ENCODE measurements at regions not wholly inside any gene's neighbourhood (a gene's known extent, or its start where the extent isn't known, plus 50 kb on each side); places are given as distances from the start of the nearest gene placed in this dataset.

GRCh38 chr12:67540920-67541624 is 107.5 kb upstream of the DYRK2 start:
- TF ChIP-seq MAX (IDR thresholded peaks at IDR 0.05) (no peak), FOXM1 (IDR thresholded peaks at IDR 0.05; ENCODE audit: borderline replicate concordance, low read depth) (no peak)
- TF ChIP-seq, protein P1, sequence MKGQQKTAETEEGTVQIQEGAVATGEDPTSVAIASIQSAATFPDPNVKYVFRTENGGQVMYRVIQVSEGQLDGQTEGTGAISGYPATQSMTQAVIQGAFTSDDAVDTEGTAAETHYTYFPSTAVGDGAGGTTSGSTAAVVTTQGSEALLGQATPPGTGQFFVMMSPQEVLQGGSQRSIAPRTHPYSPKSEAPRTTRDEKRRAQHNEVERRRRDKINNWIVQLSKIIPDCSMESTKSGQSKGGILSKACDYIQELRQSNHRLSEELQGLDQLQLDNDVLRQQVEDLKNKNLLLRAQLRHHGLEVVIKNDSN (IDR thresholded peaks at IDR 0.05) = 0 out of 2 replicates have a peak, but pooled peaks have one; percentile 25

- TF ChIP-seq NFIC (IDR thresholded peaks at IDR 0.05) (peak; percentile 69), YY1 (IDR thresholded peaks at IDR 0.05; ENCODE audit: low read depth) (no peak)
These were observed 106.9 kb upstream of the DYRK2 start for GRCh38 chr12:67541625-67541991.

GRCh38 chr12:67543021-67543770 is 105.3 kb upstream of the DYRK2 start:
- TF ChIP-seq REST (IDR thresholded peaks at IDR 0.05; ENCODE audit: low read depth) = no peak
- no peak for TF ChIP-seq FOXM1 (IDR thresholded peaks at IDR 0.05; ENCODE audit: borderline replicate concordance, low read depth)
- no peak for TF ChIP-seq ZBTB7A (IDR thresholded peaks at IDR 0.05; ENCODE audit: low read depth)
- no peak for TF ChIP-seq EP300 (IDR thresholded peaks at IDR 0.05; ENCODE audit: borderline replicate concordance)
- TF ChIP-seq YY1 (IDR thresholded peaks at IDR 0.05; ENCODE audit: low read depth) = no peak
- TF ChIP-seq TCF12 (IDR thresholded peaks at IDR 0.05; ENCODE audit: low read depth) = no peak
- TF ChIP-seq CEBPB (IDR thresholded peaks at IDR 0.05) = no peak
- TF ChIP-seq CREB1 (IDR thresholded peaks at IDR 0.05; ENCODE audit: low read depth) = no peak
- TF ChIP-seq NFIC (IDR thresholded peaks at IDR 0.05) = no peak

DNA sequence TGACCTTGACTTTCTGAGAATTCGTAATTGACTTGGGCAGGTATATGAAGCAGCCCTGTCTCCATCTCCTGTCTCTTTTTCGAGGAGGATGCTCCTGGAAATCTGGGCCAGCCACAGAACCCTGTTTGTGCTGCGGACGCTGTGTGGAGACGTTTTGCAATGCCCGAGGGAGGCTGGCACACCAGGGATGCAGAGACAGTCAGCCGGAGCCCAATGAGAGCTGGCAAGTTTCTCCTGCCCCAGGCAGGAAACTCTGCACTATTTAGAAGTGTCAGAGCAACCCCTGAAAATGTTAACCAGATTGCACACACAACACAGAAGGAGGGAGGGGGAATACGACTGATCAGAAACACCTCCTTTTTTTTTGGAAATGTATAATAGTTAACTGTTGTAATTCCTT is 103.2 kb upstream of the DYRK2 start:
- no peak for TF ChIP-seq TEAD4 (IDR thresholded peaks at IDR 0.05)
- TF ChIP-seq REST (IDR thresholded peaks at IDR 0.05; ENCODE audit: low read depth) = no peak
- no peak for TF ChIP-seq EP300 (IDR thresholded peaks at IDR 0.05; ENCODE audit: borderline replicate concordance)
- TF ChIP-seq TCF12 (IDR thresholded peaks at IDR 0.05; ENCODE audit: low read depth) = no peak
- no peak for TF ChIP-seq CEBPB (IDR thresholded peaks at IDR 0.05)
- TF ChIP-seq, protein P1 (IDR thresholded peaks at IDR 0.05) = no peak
- no peak for TF ChIP-seq TAF1 (IDR thresholded peaks at IDR 0.05; ENCODE audit: low read depth)
- no peak for TF ChIP-seq CREB1 (IDR thresholded peaks at IDR 0.05; ENCODE audit: low read depth)
- no peak for TF ChIP-seq YY1 (IDR thresholded peaks at IDR 0.05; ENCODE audit: low read depth)
- TF ChIP-seq EGR1 (IDR thresholded peaks at IDR 0.05) = no peak
- no peak for TF ChIP-seq RAD21 (IDR thresholded peaks at IDR 0.05; ENCODE audit: low read depth)
- no peak for TF ChIP-seq ZBTB7A (IDR thresholded peaks at IDR 0.05; ENCODE audit: low read depth)
- no peak for TF ChIP-seq FOXM1 (IDR thresholded peaks at IDR 0.05; ENCODE audit: borderline replicate concordance, low read depth)
- TF ChIP-seq NFIC (IDR thresholded peaks at IDR 0.05) = no peak

GRCh38 chr12:67546746-67547145 is 101.8 kb upstream of the DYRK2 start:
- TF ChIP-seq REST (IDR thresholded peaks at IDR 0.05; ENCODE audit: low read depth) (no peak), CEBPB (IDR thresholded peaks at IDR 0.05) (no peak), TEAD4 (IDR thresholded peaks at IDR 0.05) (no peak), ZBTB7A (IDR thresholded peaks at IDR 0.05; ENCODE audit: low read depth) (no peak), CREB1 (IDR thresholded peaks at IDR 0.05; ENCODE audit: low read depth) (no peak), NFIC (IDR thresholded peaks at IDR 0.05) (no peak), EGR1 (IDR thresholded peaks at IDR 0.05) (no peak), RAD21 (IDR thresholded peaks at IDR 0.05; ENCODE audit: low read depth) (no peak), EP300 (IDR thresholded peaks at IDR 0.05; ENCODE audit: borderline replicate concordance) (no peak)

Measured in Ishikawa (cell line).